AG09319 (cell line): ENCODE measurements at regions not wholly inside any gene's neighbourhood (a gene's known extent, or its start where the extent isn't known, plus 50 kb on each side); places are given as distances from the start of the nearest gene placed in this dataset.
A peak's percentile ranks its signal among the peaks of the same experiment; 100 is the strongest.

Experiments
- DNase-seq: peaks from one replicate; pipeline ENCODE4 v3.0.0-alpha.2; 2010; ENCODE audit warnings: low read depth; ENCODE audit errors: extremely low read depth
- CTCF ChIP-seq: IDR thresholded peaks from 2 replicates; pipeline ENCODE4 v1.5.1; 2011; ENCODE audit warnings: low read depth, mild to moderate bottlenecking, inconsistent platforms, low read length, moderate library complexity

- no peak for TF ChIP-seq CTCF
- DNase-seq, result no peak
These were observed 204.7 kb upstream of the ITGA4 start for GRCh38 chr2:181252262-181253148.

- no peak for DNase-seq
- TF ChIP-seq CTCF, result no peak
These were observed 203.7 kb upstream of the ITGA4 start for GRCh38 chr2:181253438-181253837.

- no peak for DNase-seq
- TF ChIP-seq CTCF, result no peak
These were observed 201.5 kb upstream of the ITGA4 start for GRCh38 chr2:181255651-181256050.

- no peak for TF ChIP-seq CTCF
- DNase-seq, result peak; percentile 79
These were observed 198.5 kb upstream of the ITGA4 start for GRCh38 chr2:181258720-181259119.

- TF ChIP-seq CTCF, result no peak
These were observed 194.4 kb upstream of the ITGA4 start for GRCh38 chr2:181262782-181263181.

GRCh38 chr2:181264001-181264400, 193.2 kb upstream of the ITGA4 start:
- no peak for DNase-seq
- no peak for TF ChIP-seq CTCF

More at GRCh38 chr2:181262782-181263181, 194.4 kb upstream of the ITGA4 start:
- no peak for DNase-seq

GRCh38 chr2:181264441-181264840, 192.7 kb upstream of the ITGA4 start:
- no peak for DNase-seq
- no peak for TF ChIP-seq CTCF
